Cardiac muscle cell (in vitro differentiated cells and primary cell): ENCODE measurements at regions not wholly inside any gene's neighbourhood (a gene's known extent, or its start where the extent isn't known, plus 50 kb on each side); places are given as distances from the start of the nearest gene placed in this dataset.
"Not testable (repeated sequence)": the region's sequence is repeated elsewhere in the genome, so short reads cannot be mapped to it uniquely, and the experiment has no call there.

Experiments used
- DNase-seq, 2 donors: peaks; one replicate each; pipeline versions ENCODE4 v3.0.0 to v3.0.0-alpha.2; 2010 to 2017; ENCODE audit warnings: low read depth in 1 of 2, low spot score in 1 of 2
- H3K27ac ChIP-seq: fragments of 200-600 bp; sonication (generic); 2 replicates; pipeline ENCODE4 v1.5.1; 2016
- H3K27me3 ChIP-seq: fragments of 200-600 bp; sonication (generic); 2 replicates; pipeline ENCODE4 v1.6.0; 2016; ENCODE audit warnings: control low read depth
- H3K36me3 ChIP-seq: fragments of 200-600 bp; sonication (generic); 2 replicates; pipeline ENCODE4 v1.5.1; 2016; ENCODE audit warnings: control low read depth
- H3K4me1 ChIP-seq: fragments of 200-600 bp; sonication (generic); 2 replicates; pipeline ENCODE4 v1.8.1; 2017; ENCODE audit warnings: low read depth, mild to moderate bottlenecking, mixed run types
- H3K4me3 ChIP-seq: fragments of 200-600 bp; sonication (generic); 2 replicates; pipeline ENCODE4 v1.5.1; 2016; ENCODE audit warnings: mild to moderate bottlenecking
- H3K9me3 ChIP-seq: fragments of 200-600 bp; sonication (generic); 2 replicates; pipeline ENCODE4 v1.5.1; 2017; ENCODE audit warnings: low read depth, mild to moderate bottlenecking, control low read depth
- TF ChIP-seq, protein P1 (sequence below): IDR thresholded peaks from 2 replicates; pipeline ENCODE4 v1.5.1; 2012; ENCODE audit warnings: low read depth, mild to moderate bottlenecking, low read length

DNA sequence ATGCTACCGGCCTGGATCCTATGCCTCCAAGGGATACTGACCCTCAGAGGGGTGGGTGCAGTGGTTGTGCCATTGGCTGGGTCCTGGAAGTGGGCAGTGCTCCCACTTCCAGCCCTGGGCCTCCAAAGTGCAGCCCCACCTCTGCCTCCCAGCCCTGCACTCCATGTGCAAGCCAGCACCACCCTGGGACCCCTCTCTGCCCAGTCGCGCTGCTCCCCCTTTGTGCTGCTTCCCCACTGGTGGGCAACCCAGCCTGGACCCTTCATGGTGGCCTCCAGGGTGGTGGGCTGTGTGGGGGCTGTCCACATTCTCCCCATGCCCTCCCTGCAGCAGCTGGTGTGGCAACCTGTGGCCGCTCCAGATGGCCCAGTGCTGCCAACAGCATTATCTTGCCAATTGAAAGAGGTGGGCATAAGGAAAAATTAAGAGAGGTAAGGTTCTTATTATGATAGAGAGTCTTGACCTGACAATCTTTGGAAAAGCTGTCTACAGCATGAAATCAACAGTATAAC, 309.7 kb downstream of the GUCY2F start:
- Histone ChIP-seq H3K27ac (no peak overlapping the region), H3K4me1 (no peaks in the 10 kb centered on the region), H3K27me3 (no peaks in the 10 kb centered on the region), H3K9me3 (no peaks in the 10 kb centered on the region), H3K4me3 (no peak overlapping the region), H3K36me3 (no peaks in the 10 kb centered on the region)
- TF ChIP-seq, protein P1, sequence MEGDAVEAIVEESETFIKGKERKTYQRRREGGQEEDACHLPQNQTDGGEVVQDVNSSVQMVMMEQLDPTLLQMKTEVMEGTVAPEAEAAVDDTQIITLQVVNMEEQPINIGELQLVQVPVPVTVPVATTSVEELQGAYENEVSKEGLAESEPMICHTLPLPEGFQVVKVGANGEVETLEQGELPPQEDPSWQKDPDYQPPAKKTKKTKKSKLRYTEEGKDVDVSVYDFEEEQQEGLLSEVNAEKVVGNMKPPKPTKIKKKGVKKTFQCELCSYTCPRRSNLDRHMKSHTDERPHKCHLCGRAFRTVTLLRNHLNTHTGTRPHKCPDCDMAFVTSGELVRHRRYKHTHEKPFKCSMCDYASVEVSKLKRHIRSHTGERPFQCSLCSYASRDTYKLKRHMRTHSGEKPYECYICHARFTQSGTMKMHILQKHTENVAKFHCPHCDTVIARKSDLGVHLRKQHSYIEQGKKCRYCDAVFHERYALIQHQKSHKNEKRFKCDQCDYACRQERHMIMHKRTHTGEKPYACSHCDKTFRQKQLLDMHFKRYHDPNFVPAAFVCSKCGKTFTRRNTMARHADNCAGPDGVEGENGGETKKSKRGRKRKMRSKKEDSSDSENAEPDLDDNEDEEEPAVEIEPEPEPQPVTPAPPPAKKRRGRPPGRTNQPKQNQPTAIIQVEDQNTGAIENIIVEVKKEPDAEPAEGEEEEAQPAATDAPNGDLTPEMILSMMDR = no peak
- no peak for DNase-seq

DNA sequence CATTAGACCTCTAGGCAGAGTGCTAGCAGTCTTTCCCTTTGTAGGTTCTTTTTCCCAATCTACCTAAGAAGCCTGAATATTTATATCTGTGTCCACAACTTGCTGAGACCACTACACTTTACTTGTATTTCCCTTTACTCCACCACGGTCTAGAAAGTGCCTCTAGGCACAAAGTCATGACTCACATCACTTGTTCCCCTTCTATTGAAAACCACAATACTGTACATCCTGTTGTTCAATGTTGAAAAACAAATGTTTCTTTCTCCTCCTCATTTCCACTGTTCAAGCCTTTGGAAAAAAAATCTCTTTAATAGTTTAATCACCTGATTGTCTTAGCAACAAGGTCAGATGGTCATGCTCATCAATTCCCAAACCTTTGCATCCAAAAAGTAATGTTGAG, 326.7 kb downstream of the GUCY2F start:
- Histone ChIP-seq H3K27ac (no peak overlapping the region), H3K4me3 (no peak overlapping the region), H3K27me3 (no peaks in the 10 kb centered on the region), H3K4me1 (no peaks in the 10 kb centered on the region), H3K36me3 (no peaks in the 10 kb centered on the region), H3K9me3 (no peaks in the 10 kb centered on the region)
- TF ChIP-seq, protein P1 = no peak
- DNase-seq = no peak

DNA sequence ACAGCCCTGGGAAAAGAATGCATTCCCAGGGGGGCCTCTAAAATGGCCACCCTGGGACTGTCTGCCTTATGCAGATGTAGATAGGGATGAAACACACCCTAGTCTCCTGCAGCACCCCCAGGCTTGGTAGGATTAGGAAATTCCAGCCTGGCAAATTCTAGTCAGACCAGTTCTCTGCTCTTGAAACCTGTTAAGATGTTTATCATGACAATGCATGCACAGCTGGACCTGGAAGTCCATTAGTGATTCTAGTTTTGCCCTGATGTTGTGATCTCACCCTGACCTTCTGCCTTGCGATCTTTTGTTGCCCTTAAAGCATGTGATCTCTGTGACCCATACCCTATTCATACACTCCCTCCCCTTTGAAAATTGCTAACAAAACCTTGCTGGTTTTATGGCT, 337.7 kb downstream of the GUCY2F start:
- not testable (repeated sequence) for DNase-seq, H3K27ac ChIP-seq, H3K27me3 ChIP-seq, H3K4me3 ChIP-seq, H3K4me1 ChIP-seq, H3K9me3 ChIP-seq, H3K36me3 ChIP-seq

DNA sequence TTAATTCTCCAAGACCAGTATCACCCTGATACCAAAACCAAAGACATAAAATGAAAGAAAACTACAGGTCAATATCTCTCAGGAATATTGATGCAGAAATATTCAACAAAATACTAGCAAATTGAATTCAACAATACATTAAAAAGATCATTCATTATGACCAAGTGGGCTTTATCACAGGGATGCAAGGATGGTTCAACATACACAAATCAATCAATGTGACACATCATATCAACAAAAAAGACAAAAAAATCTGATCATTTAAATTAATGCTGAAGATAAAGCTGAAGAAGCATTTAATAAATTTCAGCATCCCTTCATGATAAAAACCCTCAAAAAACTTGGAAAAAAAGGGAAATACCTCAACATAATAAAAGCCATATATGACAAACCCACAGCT, 341.4 kb downstream of the GUCY2F start:
- Histone ChIP-seq H3K9me3 (no peaks in the 10 kb centered on the region), H3K4me1 (no peaks in the 10 kb centered on the region), H3K36me3 (no peaks in the 10 kb centered on the region), H3K27me3 (no peaks in the 10 kb centered on the region), H3K27ac (no peak overlapping the region), H3K4me3 (no peak overlapping the region)
- no peak for DNase-seq
- TF ChIP-seq, protein P1 = no peak

DNA sequence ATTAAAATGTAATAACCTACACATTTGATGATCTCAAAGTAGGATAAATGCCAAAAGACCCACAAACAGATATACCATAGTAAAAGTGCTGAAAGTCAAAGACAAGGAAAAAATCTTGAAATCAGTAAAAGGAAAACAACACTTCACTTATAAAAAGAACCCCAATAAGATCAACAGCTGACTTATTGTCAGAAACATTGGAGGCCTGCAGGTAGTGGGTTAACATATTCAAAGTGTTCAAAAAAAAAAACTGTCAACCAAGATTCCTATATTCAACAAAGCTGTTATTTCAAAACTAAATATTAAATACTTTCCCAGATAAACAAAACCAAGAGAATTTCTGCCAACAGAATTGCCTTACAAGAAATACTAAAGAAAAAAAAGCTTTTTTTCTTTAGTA, 347.1 kb downstream of the GUCY2F start:
- H3K36me3 ChIP-seq = no peaks in the 10 kb centered on the region
- TF ChIP-seq, protein P1 = no peak
- H3K27me3 ChIP-seq = no peaks in the 10 kb centered on the region
- H3K4me3 ChIP-seq = no peak overlapping the region
- no peaks in the 10 kb centered on the region for H3K9me3 ChIP-seq
- no peaks in the 10 kb centered on the region for H3K4me1 ChIP-seq
- no peak for DNase-seq
- no peak overlapping the region for H3K27ac ChIP-seq

DNA sequence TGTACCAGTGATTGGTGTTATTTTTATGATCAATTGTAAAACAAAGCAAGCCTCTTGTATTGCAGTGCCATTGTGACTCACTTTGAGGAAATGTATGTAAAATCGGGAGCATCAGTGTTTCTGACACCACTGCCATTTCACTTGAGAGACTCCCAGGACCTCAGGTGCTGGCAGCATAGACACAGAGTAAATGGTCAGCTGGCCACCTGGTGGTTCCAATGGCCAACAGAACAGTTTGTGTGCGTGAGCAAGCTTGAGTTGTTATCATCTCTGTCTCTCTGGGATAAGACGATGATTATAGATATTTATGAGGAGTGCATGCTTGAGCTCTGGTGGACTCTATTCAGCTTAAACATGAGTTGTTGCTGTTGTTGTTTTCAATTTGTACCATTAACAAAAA, 356.6 kb downstream of the GUCY2F start:
- no peak overlapping the region for H3K4me3 ChIP-seq
- DNase-seq = no peak

More for the DNA sequence above, 356.6 kb downstream of the GUCY2F start:
- Histone ChIP-seq H3K9me3 (no peaks in the 10 kb centered on the region), H3K27ac (no peak overlapping the region), H3K36me3 (no peaks in the 10 kb centered on the region), H3K27me3 (no peaks in the 10 kb centered on the region), H3K4me1 (no peaks in the 10 kb centered on the region)
- TF ChIP-seq, protein P1 = no peak
